Sigmoid colon (tissue), 4 donors: ENCODE measurements at regions not wholly inside any gene's neighbourhood (a gene's known extent, or its start where the extent isn't known, plus 50 kb on each side); places are given as distances from the start of the nearest gene placed in this dataset.

Experiments
- EP300 ChIP-seq, 4 donors: sonication (generic); formaldehyde crosslinking; IDR thresholded peaks; one replicate each; pipeline ENCODE4 v1.6.1; 2017; ENCODE audit warnings: antibody characterized with exemption in 4 of 4
- POLR2A ChIP-seq, 2 donors: fragments of 450-650 bp; IDR thresholded peaks; one replicate each; pipeline ENCODE4 v1.6.1; 2016; ENCODE audit warnings: antibody characterized with exemption in 2 of 2, mild to moderate bottlenecking in 2 of 2, moderate library complexity in 2 of 2
- POLR2AphosphoS5 ChIP-seq, 4 donors: sonication (generic); formaldehyde crosslinking; IDR thresholded peaks; one replicate each; pipeline ENCODE4 v1.6.1; 2017; ENCODE audit warnings: antibody characterized with exemption in 4 of 4
- TF ChIP-seq, protein P1 (sequence below), 4 experiments: fragments of 450-650 bp in 3 of 4; fragments of 200-600 bp in 1 of 4; IDR thresholded peaks; one replicate each; pipeline ENCODE4 v1.5.1; 2016 to 2019; ENCODE audit warnings: antibody characterized with exemption in 4 of 4, mild to moderate bottlenecking in 3 of 4, moderate library complexity in 2 of 4

DNA sequence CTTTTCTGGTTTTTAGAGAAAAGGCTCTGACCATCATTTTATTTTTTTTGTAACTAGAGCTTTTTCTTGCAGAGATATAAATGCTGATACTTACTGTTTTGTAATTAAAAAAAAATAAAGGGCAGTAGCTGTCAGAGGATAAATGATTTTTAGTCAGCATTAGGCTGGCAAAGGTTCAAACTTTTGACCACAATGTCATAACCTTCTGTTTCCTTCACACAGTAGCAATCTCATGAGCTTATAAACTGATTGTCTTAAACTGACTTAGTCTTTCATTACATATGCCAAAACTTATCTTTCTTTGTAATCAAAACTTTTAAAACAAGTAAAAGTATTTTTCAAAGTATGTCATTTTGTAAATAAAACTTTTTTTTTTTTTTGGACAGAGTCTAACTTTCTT lies 841.9 kb downstream of the OTOL1 start:
- no peak for TF ChIP-seq POLR2A (IDR thresholded peaks at IDR 0.05)
- TF ChIP-seq, protein P1, sequence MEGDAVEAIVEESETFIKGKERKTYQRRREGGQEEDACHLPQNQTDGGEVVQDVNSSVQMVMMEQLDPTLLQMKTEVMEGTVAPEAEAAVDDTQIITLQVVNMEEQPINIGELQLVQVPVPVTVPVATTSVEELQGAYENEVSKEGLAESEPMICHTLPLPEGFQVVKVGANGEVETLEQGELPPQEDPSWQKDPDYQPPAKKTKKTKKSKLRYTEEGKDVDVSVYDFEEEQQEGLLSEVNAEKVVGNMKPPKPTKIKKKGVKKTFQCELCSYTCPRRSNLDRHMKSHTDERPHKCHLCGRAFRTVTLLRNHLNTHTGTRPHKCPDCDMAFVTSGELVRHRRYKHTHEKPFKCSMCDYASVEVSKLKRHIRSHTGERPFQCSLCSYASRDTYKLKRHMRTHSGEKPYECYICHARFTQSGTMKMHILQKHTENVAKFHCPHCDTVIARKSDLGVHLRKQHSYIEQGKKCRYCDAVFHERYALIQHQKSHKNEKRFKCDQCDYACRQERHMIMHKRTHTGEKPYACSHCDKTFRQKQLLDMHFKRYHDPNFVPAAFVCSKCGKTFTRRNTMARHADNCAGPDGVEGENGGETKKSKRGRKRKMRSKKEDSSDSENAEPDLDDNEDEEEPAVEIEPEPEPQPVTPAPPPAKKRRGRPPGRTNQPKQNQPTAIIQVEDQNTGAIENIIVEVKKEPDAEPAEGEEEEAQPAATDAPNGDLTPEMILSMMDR (IDR thresholded peaks at IDR 0.05) = no peak
- no peak for TF ChIP-seq EP300 (IDR thresholded peaks at IDR 0.05)
- TF ChIP-seq POLR2AphosphoS5 (IDR thresholded peaks at IDR 0.05) = no peak
